Liver (tissue), 3 donors: ENCODE measurements at regions not wholly inside any gene's neighbourhood (a gene's known extent, or its start where the extent isn't known, plus 50 kb on each side); places are given as distances from the start of the nearest gene placed in this dataset.

Experiments used
- CTCF ChIP-seq: fragments of 150-350 bp; IDR thresholded peaks from 2 replicates; pipeline ENCODE4 v1.5.1; 2017; ENCODE audit warnings: improper control_type of control experiment, low read depth, low read length; ENCODE audit not compliant: missing input control
- JUND ChIP-seq, 2 donors: IDR thresholded peaks; 2 replicates each; pipeline ENCODE4 v1.6.1; 2016; ENCODE audit warnings: antibody characterized with exemption in 2 of 2
- donor health status: healthy.
- donor health status: healthy.

- TF ChIP-seq CTCF = no peak
- no peak for TF ChIP-seq JUND (IDR thresholded peaks at IDR 0.05)
These were observed 163.1 kb downstream of the FAXC start for GRCh38 chr6:99186417-99186816.
